Endometrial microvascular endothelial cells (primary cell): ENCODE measurements at regions not wholly inside any gene's neighbourhood (a gene's known extent, or its start where the extent isn't known, plus 50 kb on each side); places are given as distances from the start of the nearest gene placed in this dataset.

Experiments used
- in situ Hi-C: cut with HindIII; loops from 2 replicates; pipeline ENCODE4 v1.10.0; 2017; ENCODE audit warnings: low sequenced_read_pairs, low pct_unique_long_range_greater_than_20kb; ENCODE audit errors: inconsistent ontology term

DNA sequence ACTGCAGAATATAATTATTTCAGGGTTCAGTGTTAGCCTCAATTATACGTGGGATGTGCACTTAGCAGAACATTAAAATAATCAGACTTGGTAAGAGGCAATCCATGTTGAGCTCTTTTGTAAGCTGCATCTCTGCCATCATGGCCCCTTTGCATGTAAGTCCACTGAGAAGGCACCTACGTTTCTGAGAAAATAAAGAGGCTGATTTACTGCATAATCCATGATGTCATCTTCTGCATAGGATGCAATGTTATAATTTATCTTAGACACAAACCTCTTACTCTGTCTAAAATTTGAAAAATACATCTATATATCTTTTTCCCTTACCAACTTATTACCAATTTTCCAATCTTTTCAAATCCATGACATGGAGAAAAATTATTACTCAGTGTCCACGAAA is 1294.7 kb downstream of the ZPLD1 start:
- in situ Hi-C loops: no loop called here

- in situ Hi-C loops: no loop called here
Measured at GRCh38 chr3:103730744-103731143, 1295.9 kb downstream of the ZPLD1 start.

DNA sequence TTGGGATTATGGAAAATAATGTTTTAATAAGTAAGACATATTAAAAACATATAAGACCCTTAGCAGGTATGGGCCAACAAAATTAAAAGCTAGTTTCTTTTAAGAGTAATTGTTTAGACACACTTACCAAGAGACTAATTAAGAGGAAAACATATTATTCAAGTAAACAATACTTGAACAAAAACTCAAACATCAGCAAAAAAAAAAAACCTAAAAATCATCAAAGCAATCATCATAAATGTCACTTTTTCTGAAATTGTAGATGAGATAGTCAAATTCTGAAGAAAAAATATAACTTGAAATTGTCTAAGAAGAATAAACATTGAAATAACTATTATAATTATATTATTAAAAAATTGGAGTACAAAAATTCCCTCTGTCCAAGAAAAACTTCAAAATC is 1318.2 kb downstream of the ZPLD1 start:
- in situ Hi-C loops: no loop called here

GRCh38 chr3:103767635-103768034 is 1332.8 kb downstream of the ZPLD1 start:
- in situ Hi-C loops: no loop called here

- in situ Hi-C loops: no loop called here
Measured at GRCh38 chr3:103785017-103785416, 1350.2 kb downstream of the ZPLD1 start.

DNA sequence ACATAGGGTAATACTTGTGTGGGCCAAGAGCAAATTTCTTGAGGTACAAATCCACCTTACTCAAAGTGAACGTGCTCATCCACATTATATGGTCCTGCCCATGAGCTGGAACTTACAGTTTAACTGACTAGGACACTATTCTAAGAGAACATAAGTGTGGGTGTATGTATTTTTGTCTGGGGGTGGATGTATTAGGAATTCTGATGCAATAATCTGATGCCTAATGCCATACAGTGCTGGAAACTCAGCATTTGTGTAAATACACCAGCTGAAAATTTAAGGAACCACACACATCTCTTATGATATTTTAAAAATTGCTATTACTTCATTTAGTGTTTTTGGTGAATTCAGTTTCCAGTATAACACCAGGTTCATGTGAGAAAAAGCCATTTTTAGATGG is 1350.7 kb downstream of the ZPLD1 start:
- in situ Hi-C loops: no loop called here

DNA sequence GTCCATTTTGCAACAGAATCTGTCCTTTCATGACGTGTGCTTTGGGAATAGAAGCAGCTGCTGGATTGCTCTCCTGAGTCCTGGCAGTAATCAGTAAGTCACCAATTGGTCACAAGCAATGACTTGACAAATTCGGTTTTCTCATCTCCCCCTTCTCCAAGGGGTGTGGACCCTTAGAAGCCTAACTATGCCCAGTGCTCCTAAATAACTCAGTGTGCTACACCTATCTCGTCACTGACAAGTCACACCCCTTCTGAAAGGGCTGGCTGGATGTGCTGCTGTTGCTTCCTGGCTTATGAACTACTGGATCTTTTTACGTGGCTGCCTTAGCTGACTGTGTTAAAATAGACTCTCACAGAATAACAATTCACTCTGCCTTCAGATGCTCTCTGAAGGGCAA is 1351.5 kb downstream of the ZPLD1 start:
- in situ Hi-C loops: no loop called here

- in situ Hi-C loops: no loop called here
Measured at GRCh38 chr3:103787164-103787871, 1352.5 kb downstream of the ZPLD1 start.

GRCh38 chr3:103787879-103788278 is 1353.1 kb downstream of the ZPLD1 start:
- in situ Hi-C loops: no loop called here

GRCh38 chr3:103791786-103792515 is 1357.1 kb downstream of the ZPLD1 start:
- in situ Hi-C loops: no loop called here

- in situ Hi-C loops: no loop called here
Measured at GRCh38 chr3:103794656-103795055, 1359.8 kb downstream of the ZPLD1 start.

DNA sequence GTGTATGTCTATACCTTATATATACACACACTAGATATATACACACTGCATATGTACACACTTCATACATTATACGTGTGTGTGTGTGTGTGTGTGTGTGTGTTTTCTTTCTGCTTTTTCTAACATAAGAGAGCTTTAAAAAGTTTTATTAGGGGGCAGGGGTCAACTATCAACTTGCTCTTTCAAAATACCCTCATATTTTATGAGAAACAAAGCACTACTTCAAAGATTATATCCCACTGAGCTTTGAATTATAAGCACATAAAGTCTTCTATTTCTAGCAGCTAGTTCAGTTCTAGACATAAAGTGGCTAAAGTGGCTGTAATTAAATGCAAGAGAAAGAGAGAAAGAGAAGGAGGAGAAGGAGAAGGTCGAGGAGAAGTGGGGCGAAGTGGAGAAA is 1361.3 kb downstream of the ZPLD1 start:
- in situ Hi-C loops: no loop called here

GRCh38 chr3:103803787-103804186 is 1369.0 kb downstream of the ZPLD1 start:
- in situ Hi-C loops: no loop called here

DNA sequence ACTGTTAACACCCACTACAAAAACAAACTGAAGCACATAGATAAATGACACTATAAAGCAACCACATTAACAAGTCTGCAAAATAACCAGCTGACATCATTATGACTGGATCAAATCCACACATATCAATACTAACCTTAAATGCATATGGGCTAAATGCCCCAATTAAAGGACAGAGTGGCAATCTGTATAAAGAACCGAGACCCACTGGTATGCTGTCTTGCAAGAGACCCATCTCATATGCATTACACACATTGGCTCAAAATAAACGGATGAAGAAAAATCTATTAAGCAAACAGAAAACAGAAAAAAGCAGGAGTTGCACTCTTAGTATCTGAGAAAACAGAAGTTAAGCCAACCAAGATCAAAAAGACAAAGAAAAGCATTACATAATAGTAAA is 1375.4 kb downstream of the ZPLD1 start:
- in situ Hi-C loops: no loop called here

DNA sequence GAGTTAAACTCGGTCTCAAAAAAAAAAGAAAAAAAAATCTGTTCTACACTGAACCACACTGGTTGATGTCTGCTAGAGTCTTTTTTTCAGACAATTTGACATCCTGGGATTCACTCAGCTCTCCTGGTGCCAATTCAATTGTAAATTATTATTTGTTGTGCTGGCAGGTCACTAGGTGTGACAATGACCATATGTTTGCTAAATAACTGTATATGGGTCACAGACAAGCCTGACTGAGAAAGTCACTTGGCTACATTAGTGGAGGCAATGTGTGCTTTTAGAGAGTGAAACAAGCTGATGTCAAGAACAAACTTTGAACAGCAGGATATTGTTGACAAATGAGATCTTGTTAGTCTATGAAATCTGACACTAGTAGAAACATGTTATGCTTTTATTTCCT is 1379.1 kb downstream of the ZPLD1 start:
- in situ Hi-C loops: no loop called here

DNA sequence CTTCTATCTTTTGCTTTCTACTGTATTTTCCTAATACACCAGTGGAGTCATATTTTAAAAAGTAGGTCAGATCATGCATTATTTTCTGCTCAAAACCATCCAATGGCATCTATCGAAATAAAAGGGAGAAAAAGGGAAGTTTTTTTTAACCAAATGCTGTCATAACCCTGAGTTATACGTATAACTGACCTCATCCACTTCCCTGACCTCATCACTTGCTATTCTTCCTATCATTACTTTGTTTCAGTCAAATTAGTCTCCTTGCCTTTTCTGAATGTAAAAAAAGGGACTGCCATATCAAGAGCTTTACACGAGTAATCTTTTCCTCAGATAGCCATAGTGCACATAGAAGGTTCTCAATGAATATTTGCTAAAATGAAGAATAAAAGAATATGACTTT is 1383.6 kb downstream of the ZPLD1 start:
- in situ Hi-C loops: no loop called here

GRCh38 chr3:103818800-103819199 is 1384.0 kb downstream of the ZPLD1 start:
- in situ Hi-C loops: no loop called here

GRCh38 chr3:103825586-103825985 is 1390.8 kb downstream of the ZPLD1 start:
- in situ Hi-C loops: no loop called here

- in situ Hi-C loops: no loop called here
Measured at GRCh38 chr3:103829723-103830326, 1395.0 kb downstream of the ZPLD1 start.
